Inflammatory macrophage treated with lipopolysaccharide for 4 hours (primary cell): ENCODE measurements at regions not wholly inside any gene's neighbourhood (a gene's known extent, or its start where the extent isn't known, plus 50 kb on each side); places are given as distances from the start of the nearest gene placed in this dataset.
"Not testable (repeated sequence)": the region's sequence is repeated elsewhere in the genome, so short reads cannot be mapped to it uniquely, and the experiment has no call there.

Source experiments
- DNase-seq: peaks from one replicate; pipeline ENCODE4 v3.0.0-alpha.2; 2020

- no peak for DNase-seq
Measured at GRCh38 chr3:126292318-126293070, 64.7 kb downstream of the KLF15 start.

GRCh38 chr3:126291537-126291936 lies 65.7 kb downstream of the KLF15 start:
- no peak for DNase-seq

- DNase-seq, result no peak
Measured at GRCh38 chr3:126291061-126291460, 66.1 kb downstream of the KLF15 start.

GRCh38 chr3:126290325-126290724 lies 66.9 kb downstream of the KLF15 start:
- no peak for DNase-seq

GRCh38 chr3:126289096-126289495 lies 68.1 kb downstream of the KLF15 start:
- no peak for DNase-seq

- DNase-seq, result no peak
Measured at GRCh38 chr3:126288314-126288713, 68.9 kb downstream of the KLF15 start.

- DNase-seq, result no peak
Measured at GRCh38 chr3:126287536-126288241, 69.5 kb downstream of the KLF15 start.

- DNase-seq, result no peak
Measured at GRCh38 chr3:126287171-126287535, 70.1 kb downstream of the KLF15 start.

GRCh38 chr3:126285369-126285768 lies 71.8 kb downstream of the KLF15 start:
- no peak for DNase-seq

GRCh38 chr3:126284258-126284904 lies 72.8 kb downstream of the KLF15 start:
- no peak for DNase-seq

GRCh38 chr3:126283651-126284050 lies 73.6 kb downstream of the KLF15 start:
- not testable (repeated sequence) for DNase-seq

GRCh38 chr3:126279853-126280252 lies 77.4 kb downstream of the KLF15 start:
- DNase-seq, result no peak

- DNase-seq, result no peak
Measured at GRCh38 chr3:126277629-126278378, 79.4 kb downstream of the KLF15 start.

- DNase-seq, result no peak
Measured at GRCh38 chr3:126275620-126275904, 81.6 kb downstream of the KLF15 start.

GRCh38 chr3:126274735-126275619 lies 82.2 kb downstream of the KLF15 start:
- DNase-seq, result peak; percentile 35

GRCh38 chr3:126270145-126270811 lies 86.9 kb downstream of the KLF15 start:
- DNase-seq, result no peak

GRCh38 chr3:126269354-126269753 lies 87.9 kb downstream of the KLF15 start:
- no peak for DNase-seq

GRCh38 chr3:126268866-126269265 lies 88.3 kb downstream of the KLF15 start:
- no peak for DNase-seq

GRCh38 chr3:126267976-126268615 lies 87.7 kb upstream of the ALDH1L1 start:
- DNase-seq, result no peak

- DNase-seq, result peak; percentile 60
Measured at GRCh38 chr3:126267169-126267975, 87.0 kb upstream of the ALDH1L1 start.

- DNase-seq, result no peak
Measured at GRCh38 chr3:126266850-126267168, 86.4 kb upstream of the ALDH1L1 start.
